HG02610 (cell line): ENCODE measurements at regions not wholly inside any gene's neighbourhood (a gene's known extent, or its start where the extent isn't known, plus 50 kb on each side); places are given as distances from the start of the nearest gene placed in this dataset.

Experiments used
- ATAC-seq: cut with Tn5 transposase; IDR thresholded peaks from one replicate; pipeline ENCODE4 v1.9.1; 2021; ENCODE audit warnings: mild to moderate bottlenecking, moderate library complexity; ENCODE audit not compliant: unreplicated experiment

GRCh38 chr12:116381240-116381743, 103.8 kb upstream of the MED13L start:
- ATAC-seq: no peak

GRCh38 chr12:116381744-116382685, 104.5 kb upstream of the MED13L start:
- ATAC-seq: no peak

GRCh38 chr12:116382686-116383530, 105.4 kb upstream of the MED13L start:
- ATAC-seq: no peak

- ATAC-seq: no peak
Measured at GRCh38 chr12:116384175-116384574, 106.7 kb upstream of the MED13L start.

- ATAC-seq: no peak
Measured at GRCh38 chr12:116384691-116385485, 107.4 kb upstream of the MED13L start.

- ATAC-seq: no peak
Measured at GRCh38 chr12:116385486-116386217, 108.2 kb upstream of the MED13L start.

- ATAC-seq: no peak
Measured at GRCh38 chr12:116389326-116389725, 111.8 kb upstream of the MED13L start.

GRCh38 chr12:116389990-116390389, 112.5 kb upstream of the MED13L start:
- ATAC-seq: no peak

- ATAC-seq: no peak
Measured at GRCh38 chr12:116390401-116391335, 113.2 kb upstream of the MED13L start.

- no peak for ATAC-seq
Measured at GRCh38 chr12:116391501-116391900, 114.0 kb upstream of the MED13L start.

GRCh38 chr12:116392061-116392460, 114.6 kb upstream of the MED13L start:
- no peak for ATAC-seq

- ATAC-seq: no peak
Measured at GRCh38 chr12:116393255-116393654, 115.8 kb upstream of the MED13L start.

- ATAC-seq: no peak
Measured at GRCh38 chr12:116393859-116394650, 116.6 kb upstream of the MED13L start.

GRCh38 chr12:116395396-116395795, 117.9 kb upstream of the MED13L start:
- no peak for ATAC-seq

- no peak for ATAC-seq
Measured at GRCh38 chr12:116397148-116397547, 119.7 kb upstream of the MED13L start.

- ATAC-seq: no peak
Measured at GRCh38 chr12:116398193-116398592, 120.7 kb upstream of the MED13L start.

GRCh38 chr12:116399055-116399454, 121.6 kb upstream of the MED13L start:
- no peak for ATAC-seq
